ENCODE measurements at regions not wholly inside any gene's neighbourhood (a gene's known extent, or its start where the extent isn't known, plus 50 kb on each side); places are given as distances from the start of the nearest gene placed in this dataset.

DNA sequence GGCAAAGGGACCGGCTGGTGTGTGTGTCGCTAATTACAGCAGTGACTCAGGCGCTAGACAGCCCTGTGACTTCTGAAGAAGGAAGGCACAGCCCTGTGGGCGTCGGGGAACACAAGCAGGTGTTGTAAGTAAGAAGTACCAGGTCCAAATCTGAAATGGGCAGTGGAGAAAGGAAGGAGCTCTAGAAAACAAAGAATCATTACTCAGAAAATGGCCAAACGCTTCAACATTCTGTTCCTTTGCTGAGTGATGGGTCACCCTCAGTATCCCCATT, 106.8 kb downstream of the PXDC1 start:
- TF ChIP-seq, protein P1, sequence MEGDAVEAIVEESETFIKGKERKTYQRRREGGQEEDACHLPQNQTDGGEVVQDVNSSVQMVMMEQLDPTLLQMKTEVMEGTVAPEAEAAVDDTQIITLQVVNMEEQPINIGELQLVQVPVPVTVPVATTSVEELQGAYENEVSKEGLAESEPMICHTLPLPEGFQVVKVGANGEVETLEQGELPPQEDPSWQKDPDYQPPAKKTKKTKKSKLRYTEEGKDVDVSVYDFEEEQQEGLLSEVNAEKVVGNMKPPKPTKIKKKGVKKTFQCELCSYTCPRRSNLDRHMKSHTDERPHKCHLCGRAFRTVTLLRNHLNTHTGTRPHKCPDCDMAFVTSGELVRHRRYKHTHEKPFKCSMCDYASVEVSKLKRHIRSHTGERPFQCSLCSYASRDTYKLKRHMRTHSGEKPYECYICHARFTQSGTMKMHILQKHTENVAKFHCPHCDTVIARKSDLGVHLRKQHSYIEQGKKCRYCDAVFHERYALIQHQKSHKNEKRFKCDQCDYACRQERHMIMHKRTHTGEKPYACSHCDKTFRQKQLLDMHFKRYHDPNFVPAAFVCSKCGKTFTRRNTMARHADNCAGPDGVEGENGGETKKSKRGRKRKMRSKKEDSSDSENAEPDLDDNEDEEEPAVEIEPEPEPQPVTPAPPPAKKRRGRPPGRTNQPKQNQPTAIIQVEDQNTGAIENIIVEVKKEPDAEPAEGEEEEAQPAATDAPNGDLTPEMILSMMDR (IDR thresholded peaks at IDR 0.05): no peak
- no peak for TF ChIP-seq POLR2A (IDR thresholded peaks at IDR 0.05)

All from prostate gland (tissue), 2 donors.